ENCODE measurements at regions not wholly inside any gene's neighbourhood (a gene's known extent, or its start where the extent isn't known, plus 50 kb on each side); places are given as distances from the start of the nearest gene placed in this dataset.

DNA sequence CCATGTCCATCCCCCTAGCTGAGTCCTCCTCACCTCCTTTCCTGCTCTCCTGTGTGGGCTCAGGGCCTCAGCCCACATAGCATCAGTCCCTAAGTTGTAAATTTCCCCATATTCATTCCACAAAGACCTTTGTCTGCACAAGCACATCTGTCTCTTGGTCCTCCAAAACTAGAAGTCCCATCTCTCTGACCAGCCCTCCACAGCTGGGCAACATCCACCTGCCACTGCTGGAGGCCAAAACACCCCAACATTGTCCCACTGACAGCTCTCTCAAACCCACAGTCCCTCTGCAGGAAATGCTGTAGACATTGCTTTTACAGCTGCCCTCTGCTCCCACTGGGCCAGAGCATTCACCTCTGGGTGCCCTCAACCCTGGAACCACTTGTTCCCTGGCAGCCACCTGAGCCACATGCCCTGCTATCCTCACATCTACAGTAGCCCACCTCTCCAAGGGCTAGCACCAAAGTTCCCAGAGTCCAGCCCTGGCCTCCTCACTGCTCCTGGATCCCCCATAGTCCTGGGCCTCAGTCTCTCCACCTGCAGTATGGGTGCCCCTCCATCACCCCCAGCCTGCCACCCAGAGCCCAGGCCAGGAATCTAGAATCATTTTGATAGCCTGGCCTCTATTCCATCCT, 1722.7 kb downstream of the TP53TG3F start:
- Histone ChIP-seq H2AFZ (ENCODE audit: low read length) (no peak overlapping the region), H3K4me2 (ENCODE audit: insufficient read depth, low read length) (no peak overlapping the region), H3K36me3 (ENCODE audit: insufficient read depth, low read length) (no peaks in the 10 kb centered on the region), H3K4me3 (ENCODE audit: insufficient read depth, low read length) (no peak overlapping the region), H3K27ac (ENCODE audit: low read depth, low read length) (no peak overlapping the region), H3K79me2 (ENCODE audit: insufficient read depth, low read length) (no peaks in the 10 kb centered on the region), H4K20me1 (ENCODE audit: insufficient read depth, low read length) (no peaks in the 10 kb centered on the region), H3K9me3 (ENCODE audit: low read depth, low read length) (peaks cover 6% of the 10 kb centered on the region), H3K4me1 (ENCODE audit: insufficient read depth, low read length) (no peaks in the 10 kb centered on the region), H3K27me3 (ENCODE audit: insufficient read depth, low read length) (no peaks in the 10 kb centered on the region)
- peak; percentile 5 for DNase-seq (ENCODE audit: insufficient read length, low spot score, missing footprints)
- TF ChIP-seq, protein P1, sequence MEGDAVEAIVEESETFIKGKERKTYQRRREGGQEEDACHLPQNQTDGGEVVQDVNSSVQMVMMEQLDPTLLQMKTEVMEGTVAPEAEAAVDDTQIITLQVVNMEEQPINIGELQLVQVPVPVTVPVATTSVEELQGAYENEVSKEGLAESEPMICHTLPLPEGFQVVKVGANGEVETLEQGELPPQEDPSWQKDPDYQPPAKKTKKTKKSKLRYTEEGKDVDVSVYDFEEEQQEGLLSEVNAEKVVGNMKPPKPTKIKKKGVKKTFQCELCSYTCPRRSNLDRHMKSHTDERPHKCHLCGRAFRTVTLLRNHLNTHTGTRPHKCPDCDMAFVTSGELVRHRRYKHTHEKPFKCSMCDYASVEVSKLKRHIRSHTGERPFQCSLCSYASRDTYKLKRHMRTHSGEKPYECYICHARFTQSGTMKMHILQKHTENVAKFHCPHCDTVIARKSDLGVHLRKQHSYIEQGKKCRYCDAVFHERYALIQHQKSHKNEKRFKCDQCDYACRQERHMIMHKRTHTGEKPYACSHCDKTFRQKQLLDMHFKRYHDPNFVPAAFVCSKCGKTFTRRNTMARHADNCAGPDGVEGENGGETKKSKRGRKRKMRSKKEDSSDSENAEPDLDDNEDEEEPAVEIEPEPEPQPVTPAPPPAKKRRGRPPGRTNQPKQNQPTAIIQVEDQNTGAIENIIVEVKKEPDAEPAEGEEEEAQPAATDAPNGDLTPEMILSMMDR (IDR thresholded peaks at IDR 0.05; ENCODE audit: extremely low read depth, low read depth, low read length), result no peak

DNA sequence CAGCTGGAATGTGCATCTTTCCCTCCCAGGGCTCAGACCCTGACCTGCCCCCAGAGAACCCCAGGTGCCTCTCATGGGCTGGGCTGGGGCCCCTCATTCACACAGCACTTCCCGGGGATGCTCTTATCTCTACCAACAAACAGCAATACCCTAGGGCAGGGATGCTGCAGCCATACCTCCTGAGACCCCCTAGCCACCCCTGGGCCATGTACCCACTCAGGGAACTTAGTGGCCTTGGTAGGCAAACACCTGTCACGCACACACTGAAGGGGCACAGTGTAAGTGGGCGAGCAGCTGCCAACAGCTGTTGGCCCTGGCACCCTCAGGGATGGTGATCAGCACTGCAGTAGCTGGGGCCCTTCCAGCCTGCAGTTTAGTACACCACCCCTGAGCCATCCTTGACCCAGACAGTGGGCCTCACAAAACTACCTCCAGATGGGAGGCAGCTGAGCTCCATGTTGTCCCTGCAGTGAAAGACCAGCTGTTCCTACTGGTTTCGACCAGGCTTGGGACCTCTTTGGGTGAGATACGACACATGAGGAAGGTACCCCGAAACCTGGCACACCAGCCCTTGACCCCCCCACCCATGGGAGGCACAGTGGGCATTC, 1723.6 kb downstream of the TP53TG3F start:
- Histone ChIP-seq H3K9me3 (ENCODE audit: low read depth, low read length) (peaks cover 6% of the 10 kb centered on the region), H3K36me3 (ENCODE audit: insufficient read depth, low read length) (no peaks in the 10 kb centered on the region), H3K4me3 (ENCODE audit: insufficient read depth, low read length) (no peak overlapping the region), H3K27ac (ENCODE audit: low read depth, low read length) (no peak overlapping the region), H2AFZ (ENCODE audit: low read length) (no peak overlapping the region), H3K27me3 (ENCODE audit: insufficient read depth, low read length) (no peaks in the 10 kb centered on the region), H3K4me2 (ENCODE audit: insufficient read depth, low read length) (no peak overlapping the region), H3K79me2 (ENCODE audit: insufficient read depth, low read length) (no peaks in the 10 kb centered on the region), H3K4me1 (ENCODE audit: insufficient read depth, low read length) (no peaks in the 10 kb centered on the region), H4K20me1 (ENCODE audit: insufficient read depth, low read length) (no peaks in the 10 kb centered on the region)
- peak; percentile 17 for DNase-seq (ENCODE audit: insufficient read length, low spot score, missing footprints)
- TF ChIP-seq, protein P1 (IDR thresholded peaks at IDR 0.05; ENCODE audit: extremely low read depth, low read depth, low read length), result no peak

DNA sequence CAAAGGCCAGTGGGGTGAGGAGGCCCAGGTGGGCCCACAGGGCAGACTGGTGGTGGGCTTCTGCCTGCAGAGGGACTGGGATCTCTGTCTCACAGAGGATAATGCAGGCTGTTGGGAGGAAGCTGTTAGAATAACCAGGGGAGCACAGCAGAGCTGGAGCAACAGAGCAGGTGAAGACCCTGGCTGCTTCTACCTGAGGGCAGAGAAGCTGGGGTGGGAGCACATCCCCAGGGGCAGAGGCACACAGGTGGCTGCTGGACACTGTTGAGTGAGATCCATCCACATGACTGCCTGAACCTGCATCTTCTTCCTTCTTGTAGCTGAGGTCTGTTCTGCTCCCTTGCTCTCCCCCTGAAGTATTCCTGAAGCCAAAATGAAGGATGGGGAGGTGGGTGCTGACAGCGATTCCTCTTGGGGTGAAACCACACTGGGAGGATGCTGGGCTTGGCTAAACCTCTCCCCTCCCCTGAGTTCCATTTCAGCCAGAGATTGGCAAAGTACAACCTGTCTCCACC, 1725.0 kb downstream of the TP53TG3F start:
- peak; percentile 15 for DNase-seq (ENCODE audit: insufficient read length, low spot score, missing footprints)
- Histone ChIP-seq H4K20me1 (ENCODE audit: insufficient read depth, low read length) (no peaks in the 10 kb centered on the region), H3K4me3 (ENCODE audit: insufficient read depth, low read length) (no peak overlapping the region), H3K27ac (ENCODE audit: low read depth, low read length) (no peak overlapping the region), H2AFZ (ENCODE audit: low read length) (no peak overlapping the region), H3K9me3 (ENCODE audit: low read depth, low read length) (peaks cover 6% of the 10 kb centered on the region), H3K4me1 (ENCODE audit: insufficient read depth, low read length) (no peaks in the 10 kb centered on the region), H3K27me3 (ENCODE audit: insufficient read depth, low read length) (no peaks in the 10 kb centered on the region), H3K79me2 (ENCODE audit: insufficient read depth, low read length) (no peaks in the 10 kb centered on the region), H3K36me3 (ENCODE audit: insufficient read depth, low read length) (no peaks in the 10 kb centered on the region), H3K4me2 (ENCODE audit: insufficient read depth, low read length) (no peak overlapping the region)
- TF ChIP-seq, protein P1 (IDR thresholded peaks at IDR 0.05; ENCODE audit: extremely low read depth, low read depth, low read length), result no peak

DNA sequence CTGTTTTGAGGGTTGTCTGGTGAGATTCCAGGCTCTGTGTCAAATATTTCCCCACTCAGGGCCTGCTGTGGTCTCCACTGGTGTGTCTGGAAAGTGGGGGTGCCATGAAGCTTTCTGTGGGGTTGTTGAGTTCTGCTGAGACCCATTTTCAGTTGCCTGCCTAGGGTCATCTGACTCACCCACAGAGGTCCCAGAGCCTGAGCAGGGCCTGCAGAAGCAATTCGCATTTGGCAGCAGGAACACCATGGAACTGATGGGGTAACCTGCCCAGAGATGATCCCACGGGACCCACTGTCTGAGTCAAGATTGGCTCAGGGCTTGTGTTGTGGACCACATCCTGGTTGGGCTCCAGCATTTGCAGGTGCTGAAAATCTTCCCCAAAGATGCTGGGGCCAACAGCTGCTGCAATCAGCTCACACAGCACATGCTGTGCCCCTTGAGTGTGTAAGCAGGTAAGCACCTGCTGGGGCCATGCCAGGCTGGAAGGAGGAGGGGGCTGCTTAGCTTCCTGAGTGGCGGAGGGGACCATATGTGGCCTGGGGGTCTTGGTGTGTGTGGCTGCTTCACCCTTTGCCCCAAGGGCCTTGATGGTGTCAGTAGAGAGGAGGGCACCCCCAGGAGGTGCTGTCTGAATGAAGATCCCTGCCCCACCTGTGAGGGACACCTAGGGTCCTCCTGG, 1726.1 kb downstream of the TP53TG3F start:
- Histone ChIP-seq H3K9me3 (ENCODE audit: low read depth, low read length) (peaks cover 6% of the 10 kb centered on the region), H4K20me1 (ENCODE audit: insufficient read depth, low read length) (no peaks in the 10 kb centered on the region), H3K4me1 (ENCODE audit: insufficient read depth, low read length) (no peaks in the 10 kb centered on the region), H3K36me3 (ENCODE audit: insufficient read depth, low read length) (no peaks in the 10 kb centered on the region), H3K79me2 (ENCODE audit: insufficient read depth, low read length) (no peaks in the 10 kb centered on the region), H3K4me2 (ENCODE audit: insufficient read depth, low read length) (no peak overlapping the region), H3K27me3 (ENCODE audit: insufficient read depth, low read length) (no peaks in the 10 kb centered on the region), H3K27ac (ENCODE audit: low read depth, low read length) (no peak overlapping the region), H2AFZ (ENCODE audit: low read length) (no peak overlapping the region), H3K4me3 (ENCODE audit: insufficient read depth, low read length) (no peak overlapping the region)
- TF ChIP-seq, protein P1 (IDR thresholded peaks at IDR 0.05; ENCODE audit: extremely low read depth, low read depth, low read length), result no peak
- DNase-seq (ENCODE audit: insufficient read length, low spot score, missing footprints), result peak; percentile 38

Data from osteoblast (primary cell).